GM12875 (cell line): ENCODE measurements at regions not wholly inside any gene's neighbourhood (a gene's known extent, or its start where the extent isn't known, plus 50 kb on each side); places are given as distances from the start of the nearest gene placed in this dataset.

Experiments used
- H3K4me3 ChIP-seq: one replicate; pipeline ENCODE4 v1.5.1; 2011; ENCODE audit warnings: low read depth, low read length, control low read depth
- CTCF ChIP-seq: IDR thresholded peaks from 2 replicates; pipeline ENCODE4 v1.5.1; 2011; ENCODE audit warnings: low read depth, mild to moderate bottlenecking, control low read depth, inconsistent platforms, low read length, moderate library complexity, borderline replicate concordance; ENCODE audit not compliant: insufficient read depth

- no peak for TF ChIP-seq CTCF
- H3K4me3 ChIP-seq: no peak overlapping the region
Measured at GRCh38 chr1:104702731-104703130, 953.0 kb downstream of the AMY1C start.

- TF ChIP-seq CTCF: no peak
- H3K4me3 ChIP-seq: no peak overlapping the region
Measured at GRCh38 chr1:104706631-104707147, 957.0 kb downstream of the AMY1C start.

- no peak for TF ChIP-seq CTCF
- no peak overlapping the region for H3K4me3 ChIP-seq
Measured at GRCh38 chr1:104718752-104719151, 969.1 kb downstream of the AMY1C start.

- no peak overlapping the region for H3K4me3 ChIP-seq
- TF ChIP-seq CTCF: no peak
Measured at GRCh38 chr1:104720741-104721140, 971.0 kb downstream of the AMY1C start.

GRCh38 chr1:104726917-104727316 lies 977.2 kb downstream of the AMY1C start:
- TF ChIP-seq CTCF: no peak
- no peak overlapping the region for H3K4me3 ChIP-seq

GRCh38 chr1:104733866-104734265 lies 984.2 kb downstream of the AMY1C start:
- TF ChIP-seq CTCF: no peak

GRCh38 chr1:104745875-104746274 lies 996.2 kb downstream of the AMY1C start:
- TF ChIP-seq CTCF: no peak
- H3K4me3 ChIP-seq: no peak overlapping the region

More at GRCh38 chr1:104733866-104734265, 984.2 kb downstream of the AMY1C start:
- no peak overlapping the region for H3K4me3 ChIP-seq
